Peyer's patch (tissue), 4 donors: ENCODE measurements at regions not wholly inside any gene's neighbourhood (a gene's known extent, or its start where the extent isn't known, plus 50 kb on each side); places are given as distances from the start of the nearest gene placed in this dataset.

Source experiments
- DNase-seq, 3 donors: peaks; one replicate each; pipeline ENCODE4 v3.0.0-alpha.2; 2017 to 2019
- H3K27ac ChIP-seq, 4 donors: fragments of 200-600 bp; sonication (generic); one replicate each; pipeline ENCODE4 v1.5.1; 2016 to 2019
- H3K27me3 ChIP-seq, 2 donors: fragments of 200-600 bp; sonication (generic); one replicate each; pipeline ENCODE4 v1.5.1; 2019
- H3K36me3 ChIP-seq, 3 donors: fragments of 200-600 bp; sonication (generic); one replicate each; pipeline ENCODE4 v1.5.1; 2016 to 2019
- H3K4me1 ChIP-seq, 4 donors: fragments of 200-600 bp; sonication (generic); one replicate each; pipeline ENCODE4 v1.5.1; 2016 to 2019
- H3K4me3 ChIP-seq, 4 donors: fragments of 200-600 bp; sonication (generic); 1 replicate in 3 of 4; 2 replicates in 1 of 4; pipeline ENCODE4 v1.5.1; 2016 to 2019; ENCODE audit warnings: mild to moderate bottlenecking in 1 of 4
- H3K9me3 ChIP-seq, 4 donors: fragments of 200-600 bp; sonication (generic); one replicate each; pipeline ENCODE4 v1.5.1; 2016 to 2019; ENCODE audit warnings: mild to moderate bottlenecking in 1 of 4
- CTCF ChIP-seq, 6 experiments: fragments of 450-650 bp in 4 of 6; fragments of 200-600 bp in 2 of 6; sonication (generic) in 1 of 6; IDR thresholded peaks; one replicate each; pipeline ENCODE4 v1.5.1; 2017 to 2019; ENCODE audit warnings: antibody characterized with exemption in 6 of 6, mild to moderate bottlenecking in 3 of 6, moderate library complexity in 1 of 6
- POLR2A ChIP-seq, 2 donors: fragments of 450-650 bp; IDR thresholded peaks; one replicate each; pipeline ENCODE4 v1.5.1; 2017; ENCODE audit warnings: antibody characterized with exemption in 2 of 2, mild to moderate bottlenecking in 2 of 2, moderate library complexity in 2 of 2

GRCh38 chr5:68420476-68421344, 205.2 kb downstream of the PIK3R1 start:
- H3K27ac ChIP-seq = peak overlapping the region in 1 of 4 donors; percentile 66

GRCh38 chr5:68421485-68422220, 206.1 kb downstream of the PIK3R1 start:
- DNase-seq = no peak
- H3K9me3 ChIP-seq = no peaks in the 10 kb centered on the region
- H3K36me3 ChIP-seq = no peaks in the 10 kb centered on the region
- H3K4me1 ChIP-seq = peaks cover 0 to 42% (median 5%) of the 10 kb centered on the region in 4 donors
- H3K4me3 ChIP-seq = no peak overlapping the region
- TF ChIP-seq POLR2A (IDR thresholded peaks at IDR 0.05) = no peak
- TF ChIP-seq CTCF (IDR thresholded peaks at IDR 0.05) = no peak
- H3K27me3 ChIP-seq = no peaks in the 10 kb centered on the region
- H3K27ac ChIP-seq = no peak overlapping the region

More at GRCh38 chr5:68420476-68421344, 205.2 kb downstream of the PIK3R1 start:
- no peaks in the 10 kb centered on the region for H3K36me3 ChIP-seq
- H3K4me3 ChIP-seq = no peak overlapping the region
- no peaks in the 10 kb centered on the region for H3K9me3 ChIP-seq
- no peaks in the 10 kb centered on the region for H3K27me3 ChIP-seq
- DNase-seq = no peak
- no peak for TF ChIP-seq POLR2A (IDR thresholded peaks at IDR 0.05)
- no peak for TF ChIP-seq CTCF (IDR thresholded peaks at IDR 0.05)
- H3K4me1 ChIP-seq = peaks cover 0 to 41% (median 5%) of the 10 kb centered on the region in 4 donors

- Histone ChIP-seq H3K27ac (peak overlapping the region in 2 of 4 donors; percentile 2 to 37), H3K27me3 (no peaks in the 10 kb centered on the region), H3K9me3 (no peaks in the 10 kb centered on the region), H3K4me1 (peaks cover 0 to 42% (median 5%) of the 10 kb centered on the region in 4 donors), H3K4me3 (no peak overlapping the region), H3K36me3 (no peaks in the 10 kb centered on the region)
- TF ChIP-seq CTCF (IDR thresholded peaks at IDR 0.05) = no peak
- no peak for TF ChIP-seq POLR2A (IDR thresholded peaks at IDR 0.05)
- DNase-seq = peak in 1 of 3 donors; percentile 68
These were observed 207.7 kb downstream of the PIK3R1 start for GRCh38 chr5:68423154-68423811.

GRCh38 chr5:68424799-68425537, 209.4 kb downstream of the PIK3R1 start:
- TF ChIP-seq CTCF (IDR thresholded peaks at IDR 0.05) (no peak), POLR2A (IDR thresholded peaks at IDR 0.05) (no peak)
- Histone ChIP-seq H3K27me3 (no peaks in the 10 kb centered on the region), H3K4me1 (peaks cover 0 to 30% (median 5%) of the 10 kb centered on the region in 4 donors), H3K27ac (peak overlapping the region in 3 of 4 donors; percentile 8 to 34 (median 28)), H3K9me3 (no peaks in the 10 kb centered on the region), H3K36me3 (no peaks in the 10 kb centered on the region), H3K4me3 (no peak overlapping the region)
- no peak for DNase-seq

DNA sequence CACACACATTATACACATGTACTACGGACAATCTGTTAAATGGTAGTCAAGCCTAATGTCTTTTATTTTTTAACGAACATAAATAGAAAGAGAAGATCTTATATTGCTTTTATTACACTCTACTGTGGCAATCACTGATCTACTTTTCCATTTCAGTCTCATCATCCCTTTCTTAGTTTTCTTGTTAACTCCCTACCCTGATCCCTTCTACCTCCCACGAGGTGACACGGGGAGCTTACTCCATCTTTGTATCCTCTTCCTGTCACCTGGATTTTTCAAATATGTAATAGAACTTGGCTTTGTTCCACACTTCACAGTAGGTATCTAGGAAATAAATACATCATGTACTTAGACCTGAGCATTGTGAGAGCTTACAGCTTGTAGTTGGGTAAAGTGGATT, 211.0 kb downstream of the PIK3R1 start:
- no peaks in the 10 kb centered on the region for H3K9me3 ChIP-seq
- no peak overlapping the region for H3K27ac ChIP-seq
- no peaks in the 10 kb centered on the region for H3K36me3 ChIP-seq
- peaks cover 0 to 27% (median 5%) of the 10 kb centered on the region in 4 donors for H3K4me1 ChIP-seq
- H3K27me3 ChIP-seq = no peaks in the 10 kb centered on the region
- no peak overlapping the region for H3K4me3 ChIP-seq
- TF ChIP-seq POLR2A (IDR thresholded peaks at IDR 0.05) = no peak
- TF ChIP-seq CTCF (IDR thresholded peaks at IDR 0.05) = no peak
- DNase-seq = no peak
